ELF-1 (cell line): ENCODE measurements at regions not wholly inside any gene's neighbourhood (a gene's known extent, or its start where the extent isn't known, plus 50 kb on each side); places are given as distances from the start of the nearest gene placed in this dataset.
A peak's percentile ranks its signal among the peaks of the same experiment; 100 is the strongest.

Source experiments
- DNase-seq: peaks from one replicate; pipeline ENCODE4 v3.0.0-alpha.2; 2016; ENCODE audit warnings: low read depth, low spot score

GRCh38 chr19:28028881-28029444, 1184.0 kb downstream of the UQCRFS1 start:
- no peak for DNase-seq

- no peak for DNase-seq
Observed at GRCh38 chr19:28027116-28027515, 1185.8 kb downstream of the UQCRFS1 start.

DNA sequence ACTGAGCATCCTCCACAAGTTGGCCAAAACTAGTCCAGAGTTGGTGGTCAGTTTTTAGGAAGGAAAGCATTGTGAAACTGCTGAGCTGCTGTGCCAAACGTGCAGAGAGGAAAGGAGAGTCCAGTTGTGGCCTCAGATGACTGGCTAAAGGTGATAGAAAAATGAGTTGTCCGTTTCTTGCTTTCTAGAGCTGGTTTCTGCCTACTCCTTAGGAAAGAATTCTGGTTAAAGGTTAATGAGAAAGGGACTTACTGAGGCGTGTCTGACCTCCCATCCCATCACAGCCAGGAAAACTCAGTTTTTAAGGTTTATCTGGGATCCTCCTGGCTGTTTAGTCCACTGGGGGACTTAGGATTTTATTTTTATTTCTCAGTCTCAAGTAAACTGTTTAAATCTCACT, 1186.3 kb downstream of the UQCRFS1 start:
- no peak for DNase-seq

DNA sequence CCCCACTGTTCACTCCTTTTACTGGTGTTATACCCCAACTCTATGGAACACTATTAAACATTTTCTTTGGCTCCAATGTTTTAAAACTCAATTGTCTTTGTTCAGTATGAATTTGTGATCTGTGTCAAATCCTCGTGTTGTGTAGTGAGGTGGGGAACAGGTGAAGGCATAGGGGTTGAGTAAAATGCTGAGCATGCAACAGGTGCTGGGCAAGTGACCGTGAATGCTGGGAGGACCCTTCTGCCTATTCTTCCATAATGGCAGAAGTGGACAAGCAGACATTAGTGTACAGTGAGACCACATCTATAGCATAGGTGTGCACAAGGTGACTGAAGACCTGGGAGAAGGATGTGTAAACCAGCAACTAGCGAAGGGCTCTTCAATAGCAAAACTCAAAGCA, 1188.0 kb downstream of the UQCRFS1 start:
- no peak for DNase-seq

GRCh38 chr19:28023064-28023463, 1189.9 kb downstream of the UQCRFS1 start:
- no peak for DNase-seq

- no peak for DNase-seq
Observed at GRCh38 chr19:28022506-28022905, 1190.4 kb downstream of the UQCRFS1 start.

DNA sequence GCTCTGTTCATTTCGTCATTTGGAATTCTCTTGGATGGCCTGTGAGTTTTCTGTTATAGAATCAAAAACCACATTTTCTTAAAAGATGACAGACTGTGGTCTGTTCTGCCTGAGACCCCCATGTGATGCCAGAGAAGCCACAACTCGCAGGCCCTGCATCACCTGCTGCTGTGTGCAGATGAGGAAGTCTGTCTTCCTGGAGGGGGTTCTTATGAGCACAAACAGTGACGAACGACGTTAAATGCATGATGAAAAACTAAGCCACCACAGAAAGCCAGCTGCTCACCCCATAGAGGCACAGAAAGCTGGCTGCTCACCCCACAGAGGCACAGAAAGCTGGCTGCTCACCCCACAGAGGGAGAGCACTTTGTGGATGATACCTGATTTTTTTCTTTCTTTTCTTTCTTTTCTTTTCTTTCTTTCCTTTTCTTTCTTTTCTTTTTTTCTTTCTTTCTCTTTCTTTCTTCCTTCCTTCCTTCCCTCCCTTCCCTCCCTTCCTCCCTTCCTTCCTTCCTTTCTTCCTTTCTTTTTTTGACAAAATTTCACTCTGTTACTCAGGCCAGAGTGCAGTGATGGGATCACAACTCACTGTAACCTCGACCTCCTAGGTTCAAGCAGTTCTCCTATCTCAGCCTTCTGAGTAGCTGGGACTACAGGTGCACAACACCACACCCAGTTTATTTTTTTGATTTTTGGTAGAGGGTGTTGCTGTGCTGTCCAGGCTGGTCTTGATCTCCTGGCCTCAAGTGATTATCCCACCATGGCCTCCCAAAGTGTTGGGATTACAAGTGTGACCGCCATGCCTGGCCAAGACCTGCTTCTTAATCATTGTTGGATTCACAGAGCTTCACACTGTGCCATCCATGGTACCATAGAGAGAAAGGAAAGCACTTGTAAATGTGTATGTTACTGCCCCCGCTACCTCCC, 1191.4 kb downstream of the UQCRFS1 start:
- DNase-seq = no peak

GRCh38 chr19:28020619-28021258, 1192.2 kb downstream of the UQCRFS1 start:
- DNase-seq = peak; percentile 26

GRCh38 chr19:28019901-28020300, 1193.0 kb downstream of the UQCRFS1 start:
- DNase-seq = no peak

GRCh38 chr19:28019371-28019770, 1193.6 kb downstream of the UQCRFS1 start:
- no peak for DNase-seq

DNA sequence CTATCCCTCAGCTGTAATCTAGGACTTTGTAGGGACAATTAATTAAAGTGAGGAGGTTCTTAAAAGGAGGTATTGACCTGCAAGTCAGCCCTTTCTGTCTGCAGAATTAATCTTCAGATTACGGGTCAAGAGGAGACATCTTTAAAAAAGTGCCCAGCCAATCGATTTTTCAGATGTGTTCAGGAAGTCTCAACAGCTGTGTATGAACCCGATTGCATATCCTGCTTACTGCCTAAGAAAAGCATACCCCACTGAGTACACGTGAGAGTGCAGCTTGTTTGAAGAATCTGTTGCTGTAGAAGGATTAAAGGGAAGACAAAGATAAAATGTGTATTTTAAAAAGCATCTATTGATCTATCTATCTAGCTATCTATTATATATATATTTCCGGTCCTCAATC, 1194.5 kb downstream of the UQCRFS1 start:
- DNase-seq = no peak

- DNase-seq = no peak
Observed at GRCh38 chr19:28014615-28015405, 1198.1 kb downstream of the UQCRFS1 start.

DNA sequence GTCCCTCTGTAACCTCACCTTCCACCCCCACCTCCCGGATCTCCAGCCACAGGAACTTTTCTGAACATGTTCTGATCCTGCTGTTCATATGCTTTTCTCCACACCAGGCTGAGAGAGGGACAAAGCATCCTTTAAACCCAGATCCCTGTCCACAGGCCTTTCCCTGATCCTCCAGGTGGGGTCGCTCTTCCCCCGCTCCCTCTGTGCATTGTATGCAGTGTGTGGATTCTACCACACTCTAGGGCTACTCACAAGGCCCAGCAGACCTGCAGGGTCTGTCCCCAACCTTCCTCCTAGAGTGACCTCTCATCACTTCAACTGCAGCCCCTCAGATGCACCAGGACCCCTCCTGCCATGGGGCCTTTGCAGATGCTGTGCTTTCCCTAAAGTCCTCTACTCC, 1200.6 kb downstream of the UQCRFS1 start:
- peak; percentile 48 for DNase-seq

DNA sequence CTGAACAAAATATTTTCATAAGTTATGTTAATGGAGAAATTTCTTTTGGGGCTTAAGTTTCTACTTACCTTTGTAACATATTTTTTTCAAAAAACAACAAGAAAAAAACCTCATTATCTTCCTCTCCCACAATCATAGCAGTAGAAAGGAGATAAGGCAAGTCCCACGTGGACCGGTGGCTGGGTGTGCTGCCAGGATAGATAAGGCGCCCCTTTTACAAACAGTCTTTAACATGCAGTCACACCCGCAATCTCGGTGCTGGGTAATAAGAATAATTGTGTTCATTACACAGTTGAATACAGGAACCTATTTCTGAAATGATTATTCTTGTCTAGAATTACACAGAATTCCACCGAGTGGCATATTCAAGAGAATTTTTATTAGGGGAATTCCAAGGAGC, 1202.3 kb downstream of the UQCRFS1 start:
- no peak for DNase-seq

- no peak for DNase-seq
Observed at GRCh38 chr19:28009696-28010095, 1203.3 kb downstream of the UQCRFS1 start.

GRCh38 chr19:28008695-28009094, 1204.3 kb downstream of the UQCRFS1 start:
- peak; percentile 11 for DNase-seq

- no peak for DNase-seq
Observed at GRCh38 chr19:28003543-28003942, 1209.4 kb downstream of the UQCRFS1 start.

GRCh38 chr19:27997069-27997468, 1215.9 kb downstream of the UQCRFS1 start:
- no peak for DNase-seq

- DNase-seq = no peak
Observed at GRCh38 chr19:27993619-27994570, 1219.1 kb downstream of the UQCRFS1 start.

DNA sequence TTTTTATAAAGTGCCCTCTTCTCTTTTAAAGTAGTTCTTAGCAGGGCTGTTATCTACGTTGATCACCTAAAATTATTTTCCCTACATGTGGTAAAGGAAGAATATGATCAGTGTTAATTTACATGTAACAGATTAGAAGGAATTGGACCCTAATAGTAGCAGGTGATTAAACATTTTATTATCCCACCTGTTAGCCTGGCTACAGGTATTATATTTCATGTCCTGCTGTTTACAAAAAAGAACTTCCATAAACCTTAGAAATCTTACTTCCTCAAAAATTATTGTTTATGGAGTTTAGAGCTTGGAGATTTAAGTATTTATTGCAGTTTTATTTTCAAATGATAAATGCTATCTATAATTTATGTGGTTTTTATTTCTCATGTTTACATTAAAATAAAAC, 1226.7 kb downstream of the UQCRFS1 start:
- DNase-seq = no peak
